ENCODE measurements at regions not wholly inside any gene's neighbourhood (a gene's known extent, or its start where the extent isn't known, plus 50 kb on each side); places are given as distances from the start of the nearest gene placed in this dataset.
"Not testable (repeated sequence)": the region's sequence is repeated elsewhere in the genome, so short reads cannot be mapped to it uniquely, and the experiment has no call there.

- DNase-seq (ENCODE audit: low read depth), result no peak
Measured at GRCh38 chr7:23887660-23888059, 177.6 kb downstream of the STK31 start.

- no peak for DNase-seq (ENCODE audit: low read depth)
Measured at GRCh38 chr7:23888958-23889357, 178.9 kb downstream of the STK31 start.

GRCh38 chr7:23889566-23889965 lies 179.5 kb downstream of the STK31 start:
- no peak for DNase-seq (ENCODE audit: low read depth)

- no peak for DNase-seq (ENCODE audit: low read depth)
Measured at GRCh38 chr7:23892019-23892418, 182.0 kb downstream of the STK31 start.

- no peak for DNase-seq (ENCODE audit: low read depth)
Measured at GRCh38 chr7:23893176-23893941, 183.3 kb downstream of the STK31 start.

- DNase-seq (ENCODE audit: low read depth), result no peak
Measured at GRCh38 chr7:23893942-23894891, 184.2 kb downstream of the STK31 start.

GRCh38 chr7:23894892-23895569 lies 185.0 kb downstream of the STK31 start:
- DNase-seq (ENCODE audit: low read depth), result no peak

- DNase-seq (ENCODE audit: low read depth), result no peak
Measured at GRCh38 chr7:23895666-23896096, 185.7 kb downstream of the STK31 start.

- no peak for DNase-seq (ENCODE audit: low read depth)
Measured at GRCh38 chr7:23898619-23899018, 188.6 kb downstream of the STK31 start.

- not testable (repeated sequence) for DNase-seq (ENCODE audit: low read depth)
Measured at GRCh38 chr7:23904901-23905300, 194.9 kb downstream of the STK31 start.

- DNase-seq (ENCODE audit: low read depth), result no peak
Measured at GRCh38 chr7:23907012-23907411, 197.0 kb downstream of the STK31 start.

GRCh38 chr7:23909426-23909825 lies 199.4 kb downstream of the STK31 start:
- DNase-seq (ENCODE audit: low read depth), result no peak

- no peak for DNase-seq (ENCODE audit: low read depth)
Measured at GRCh38 chr7:23912065-23912464, 202.0 kb downstream of the STK31 start.

GRCh38 chr7:23913016-23913415 lies 203.0 kb downstream of the STK31 start:
- DNase-seq (ENCODE audit: low read depth), result no peak

- no peak for DNase-seq (ENCODE audit: low read depth)
Measured at GRCh38 chr7:23915236-23915635, 205.2 kb downstream of the STK31 start.

GRCh38 chr7:23918286-23918685 lies 208.3 kb downstream of the STK31 start:
- DNase-seq (ENCODE audit: low read depth), result no peak

- no peak for DNase-seq (ENCODE audit: low read depth)
Measured at GRCh38 chr7:23918856-23919255, 208.8 kb downstream of the STK31 start.

- DNase-seq (ENCODE audit: low read depth), result no peak
Measured at GRCh38 chr7:23925088-23925487, 215.1 kb downstream of the STK31 start.

- no peak for DNase-seq (ENCODE audit: low read depth)
Measured at GRCh38 chr7:23927709-23928417, 217.8 kb downstream of the STK31 start.

GRCh38 chr7:23928418-23928775 lies 218.4 kb downstream of the STK31 start:
- DNase-seq (ENCODE audit: low read depth), result no peak

- DNase-seq (ENCODE audit: low read depth), result no peak
Measured at GRCh38 chr7:23930312-23930711, 220.3 kb downstream of the STK31 start.

- DNase-seq (ENCODE audit: low read depth), result no peak
Measured at GRCh38 chr7:23931633-23932032, 221.6 kb downstream of the STK31 start.
